ENCODE measurements at regions not wholly inside any gene's neighbourhood (a gene's known extent, or its start where the extent isn't known, plus 50 kb on each side); places are given as distances from the start of the nearest gene placed in this dataset.

DNA sequence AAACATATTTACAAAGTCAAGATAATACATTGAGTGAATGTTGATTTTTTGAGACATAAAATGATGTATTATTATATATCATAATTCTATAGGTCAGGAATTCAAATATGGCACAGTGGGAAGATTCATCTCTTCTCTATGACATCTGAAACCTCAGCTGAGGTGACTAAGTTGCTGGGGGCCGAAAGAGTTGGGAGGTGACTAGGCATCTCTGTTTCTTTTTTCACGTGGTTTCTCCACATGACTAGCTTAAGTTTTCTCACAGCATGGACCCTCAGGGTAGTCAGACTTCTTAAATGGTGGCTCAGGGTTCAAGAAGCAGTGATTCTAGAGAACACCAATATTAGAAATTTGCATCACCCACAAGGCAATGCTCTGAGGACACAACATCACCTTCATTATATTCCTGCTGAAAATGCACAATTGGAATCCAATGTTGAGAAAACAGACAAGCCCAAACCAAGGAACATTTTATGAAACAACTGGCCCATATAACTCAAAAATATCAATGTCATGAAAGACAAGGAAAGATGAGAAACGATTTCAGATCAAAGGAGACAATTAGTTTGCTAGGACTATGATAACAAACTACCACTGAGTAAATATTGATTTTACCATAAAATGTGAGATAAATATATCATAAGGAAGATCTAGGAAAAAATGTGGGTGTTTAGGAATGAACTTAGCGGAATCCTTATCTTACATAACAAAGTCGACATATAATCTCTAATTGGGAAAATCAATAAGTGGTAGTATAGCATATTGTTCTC is 273.3 kb upstream of the IRAK1BP1 start:
- TF ChIP-seq, protein P1, sequence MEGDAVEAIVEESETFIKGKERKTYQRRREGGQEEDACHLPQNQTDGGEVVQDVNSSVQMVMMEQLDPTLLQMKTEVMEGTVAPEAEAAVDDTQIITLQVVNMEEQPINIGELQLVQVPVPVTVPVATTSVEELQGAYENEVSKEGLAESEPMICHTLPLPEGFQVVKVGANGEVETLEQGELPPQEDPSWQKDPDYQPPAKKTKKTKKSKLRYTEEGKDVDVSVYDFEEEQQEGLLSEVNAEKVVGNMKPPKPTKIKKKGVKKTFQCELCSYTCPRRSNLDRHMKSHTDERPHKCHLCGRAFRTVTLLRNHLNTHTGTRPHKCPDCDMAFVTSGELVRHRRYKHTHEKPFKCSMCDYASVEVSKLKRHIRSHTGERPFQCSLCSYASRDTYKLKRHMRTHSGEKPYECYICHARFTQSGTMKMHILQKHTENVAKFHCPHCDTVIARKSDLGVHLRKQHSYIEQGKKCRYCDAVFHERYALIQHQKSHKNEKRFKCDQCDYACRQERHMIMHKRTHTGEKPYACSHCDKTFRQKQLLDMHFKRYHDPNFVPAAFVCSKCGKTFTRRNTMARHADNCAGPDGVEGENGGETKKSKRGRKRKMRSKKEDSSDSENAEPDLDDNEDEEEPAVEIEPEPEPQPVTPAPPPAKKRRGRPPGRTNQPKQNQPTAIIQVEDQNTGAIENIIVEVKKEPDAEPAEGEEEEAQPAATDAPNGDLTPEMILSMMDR (IDR thresholded peaks at IDR 0.05; ENCODE audit: low read depth, low read length, missing control alignments), result no peak
- in situ Hi-C loops (cut with HindIII; ENCODE audit: low pct_ligation_motif_present, low sequenced_read_pairs), result no loop called here
- H3K27me3 ChIP-seq (replicated peaks), result no peaks in the 10 kb centered on the region
- no peak for DNase-seq
- H3K4me3 ChIP-seq (ENCODE audit: low read depth, low read length), result no peak overlapping the region
- H3K27ac ChIP-seq, result no peak overlapping the region
- no peaks in the 10 kb centered on the region for H3K36me3 ChIP-seq (replicated peaks)

DNA sequence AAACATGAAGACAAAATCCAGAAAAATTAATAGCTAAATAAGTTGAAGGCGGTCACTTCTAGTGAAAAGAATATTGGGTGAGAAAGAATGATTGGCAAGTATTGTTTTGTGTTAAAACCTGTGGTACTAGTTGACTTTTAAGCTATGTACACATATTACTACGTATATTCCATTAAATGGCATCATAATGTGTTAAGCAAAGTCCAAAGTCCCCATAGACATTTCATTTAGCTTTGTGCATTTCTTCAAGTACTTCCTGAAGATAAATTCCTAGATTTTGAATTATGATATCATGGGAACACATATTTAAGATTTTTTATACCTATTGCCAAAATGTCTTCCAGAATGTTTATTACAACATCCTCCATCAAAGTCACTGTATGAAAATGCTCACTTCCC is 272.7 kb upstream of the IRAK1BP1 start:
- H3K36me3 ChIP-seq (replicated peaks), result no peaks in the 10 kb centered on the region
- in situ Hi-C loops (cut with HindIII; ENCODE audit: low pct_ligation_motif_present, low sequenced_read_pairs), result no loop called here
- H3K27ac ChIP-seq, result no peak overlapping the region
- no peak overlapping the region for H3K4me3 ChIP-seq (ENCODE audit: low read depth, low read length)
- no peak for DNase-seq
- no peaks in the 10 kb centered on the region for H3K27me3 ChIP-seq (replicated peaks)
- TF ChIP-seq, protein P1 (IDR thresholded peaks at IDR 0.05; ENCODE audit: low read depth, low read length, missing control alignments), result no peak

DNA sequence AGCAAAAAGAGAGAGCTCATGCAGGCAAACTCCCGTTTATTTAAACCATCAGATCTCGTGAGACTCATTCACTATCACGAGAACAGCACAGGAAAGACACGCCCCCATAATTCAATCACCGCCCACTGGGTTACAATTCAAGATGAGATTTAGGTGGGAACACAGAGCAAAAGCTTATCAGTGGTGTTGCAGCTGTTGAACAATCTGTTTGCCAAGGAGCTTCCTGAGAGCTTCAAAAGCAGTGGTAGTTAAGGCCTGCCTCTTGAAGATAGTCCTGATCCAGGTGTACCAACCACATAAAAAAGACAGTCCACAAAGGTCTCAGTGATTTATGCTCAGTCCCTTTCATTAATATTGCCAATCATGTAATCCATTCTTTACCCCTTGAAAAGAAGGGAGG is 269.4 kb upstream of the IRAK1BP1 start:
- DNase-seq, result no peak
- TF ChIP-seq, protein P1 (IDR thresholded peaks at IDR 0.05; ENCODE audit: low read depth, low read length, missing control alignments), result no peak
- Histone ChIP-seq H3K4me3 (ENCODE audit: low read depth, low read length) (no peak overlapping the region), H3K27me3 (replicated peaks) (no peaks in the 10 kb centered on the region), H3K27ac (no peak overlapping the region), H3K36me3 (replicated peaks) (no peaks in the 10 kb centered on the region)
- in situ Hi-C loops (cut with HindIII; ENCODE audit: low pct_ligation_motif_present, low sequenced_read_pairs), result no loop called here

DNA sequence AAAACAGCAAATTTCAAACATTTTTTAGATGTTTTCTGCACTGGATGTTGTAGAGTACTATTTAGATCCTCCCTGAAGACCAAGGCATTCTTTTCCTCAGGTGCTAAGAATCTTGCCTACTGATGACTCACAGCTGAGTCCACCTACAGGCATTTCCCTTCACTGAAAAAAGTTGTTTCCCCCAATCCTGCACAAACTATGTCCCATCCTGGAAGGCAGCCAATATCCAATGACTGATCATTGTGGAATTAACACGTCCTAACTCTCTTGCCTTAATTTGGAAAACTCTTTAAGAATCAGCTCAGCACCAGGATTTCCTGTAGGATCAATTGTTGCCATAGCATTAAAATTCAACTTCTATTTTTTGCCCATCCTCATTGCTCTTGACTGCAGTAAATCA is 268.4 kb upstream of the IRAK1BP1 start:
- Histone ChIP-seq H3K4me3 (ENCODE audit: low read depth, low read length) (no peak overlapping the region), H3K36me3 (replicated peaks) (no peaks in the 10 kb centered on the region), H3K27me3 (replicated peaks) (no peaks in the 10 kb centered on the region), H3K27ac (no peak overlapping the region)
- peak; percentile 91 for DNase-seq
- TF ChIP-seq, protein P1 (IDR thresholded peaks at IDR 0.05; ENCODE audit: low read depth, low read length, missing control alignments), result no peak
- in situ Hi-C loops (cut with HindIII; ENCODE audit: low pct_ligation_motif_present, low sequenced_read_pairs), result no loop called here

DNA sequence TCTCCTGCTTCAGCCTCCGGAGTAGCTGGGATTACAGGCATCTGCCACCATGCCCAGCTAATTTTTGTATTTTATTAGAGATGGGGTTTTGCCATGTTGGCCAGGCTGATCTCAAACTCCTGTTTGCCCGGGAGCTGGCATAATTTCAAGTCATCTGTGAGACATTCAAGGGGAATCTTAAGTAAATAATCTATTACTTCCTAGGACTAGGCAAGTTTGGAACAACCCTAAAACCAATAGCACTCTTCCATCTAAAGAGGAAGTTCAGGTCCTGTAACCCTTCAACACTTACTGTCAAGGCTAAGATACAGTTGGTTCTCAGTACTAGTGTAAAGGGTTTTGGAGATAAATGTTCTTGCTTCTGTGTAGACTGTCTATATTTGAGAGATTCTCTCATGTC is 267.8 kb upstream of the IRAK1BP1 start:
- no peak overlapping the region for H3K27ac ChIP-seq
- in situ Hi-C loops (cut with HindIII; ENCODE audit: low pct_ligation_motif_present, low sequenced_read_pairs), result no loop called here

More for the DNA sequence above, 267.8 kb upstream of the IRAK1BP1 start:
- H3K4me3 ChIP-seq (ENCODE audit: low read depth, low read length), result no peak overlapping the region
- no peak for DNase-seq
- TF ChIP-seq, protein P1 (IDR thresholded peaks at IDR 0.05; ENCODE audit: low read depth, low read length, missing control alignments), result no peak
- H3K27me3 ChIP-seq (replicated peaks), result no peaks in the 10 kb centered on the region
- no peaks in the 10 kb centered on the region for H3K36me3 ChIP-seq (replicated peaks)

Data from brain microvascular endothelial cell (primary cell).